SK-N-SH (cell line): ENCODE measurements at regions not wholly inside any gene's neighbourhood (a gene's known extent, or its start where the extent isn't known, plus 50 kb on each side); places are given as distances from the start of the nearest gene placed in this dataset.

Experiments used
- CTCF ChIP-seq: fragments of 200-600 bp; sonication (generic); IDR thresholded peaks from 2 replicates; pipeline ENCODE4 v1.6.1; 2017; ENCODE audit warnings: antibody characterized with exemption, mild to moderate bottlenecking, moderate library complexity
- EP300 ChIP-seq, 2 experiments: IDR thresholded peaks; 2 replicates each; pipeline versions ENCODE4 v1.4.0 to v1.6.1; 2012; ENCODE audit warnings: borderline replicate concordance in 1 of 2, low read depth in 1 of 2, low read length in 1 of 2
- EZH2phosphoT487 ChIP-seq: fragments of 200-600 bp; sonication (generic); IDR thresholded peaks from 2 replicates; pipeline ENCODE4 v1.6.1; 2017; ENCODE audit warnings: low read depth, mixed run types, mild to moderate bottlenecking, antibody characterized with exemption, moderate library complexity, borderline replicate concordance
- FOXJ3 ChIP-seq: sonication (generic); formaldehyde crosslinking; IDR thresholded peaks from 2 replicates; pipeline ENCODE4 v1.5.1; 2020; ENCODE audit warnings: mild to moderate bottlenecking, missing genetic modification reagents
- JUND ChIP-seq: IDR thresholded peaks from 2 replicates; pipeline ENCODE4 v1.4.0; 2012
- MAX ChIP-seq: IDR thresholded peaks from 2 replicates; pipeline ENCODE4 v1.4.0; 2012; ENCODE audit warnings: low read depth
- POLR2AphosphoS5 ChIP-seq: IDR thresholded peaks from 2 replicates; pipeline ENCODE4 v1.6.1; 2012; ENCODE audit warnings: low read depth, low read length
- SIN3A ChIP-seq: IDR thresholded peaks from 2 replicates; pipeline ENCODE4 v1.6.1; 2012; ENCODE audit warnings: low read depth, mild to moderate bottlenecking, low read length, moderate library complexity, borderline replicate concordance
- TAF1 ChIP-seq: IDR thresholded peaks from 2 replicates; pipeline ENCODE4 v1.6.1; 2012; ENCODE audit warnings: low read depth, mild to moderate bottlenecking, low read length, moderate library complexity, borderline replicate concordance
- TF ChIP-seq, protein P1 (sequence below): IDR thresholded peaks from 2 replicates; pipeline ENCODE4 v1.6.1; 2012; ENCODE audit warnings: mild to moderate bottlenecking, low read depth, low read length, moderate library complexity

- no peak for TF ChIP-seq CTCF
- TF ChIP-seq SIN3A = no peak
- no peak for TF ChIP-seq TAF1
- TF ChIP-seq JUND = no peak
- no peak for TF ChIP-seq EP300 (IDR thresholded peaks at IDR 0.05; ENCODE audit: borderline replicate concordance in 1 of 2, low read depth in 1 of 2, low read length in 1 of 2)
- TF ChIP-seq, protein P1, sequence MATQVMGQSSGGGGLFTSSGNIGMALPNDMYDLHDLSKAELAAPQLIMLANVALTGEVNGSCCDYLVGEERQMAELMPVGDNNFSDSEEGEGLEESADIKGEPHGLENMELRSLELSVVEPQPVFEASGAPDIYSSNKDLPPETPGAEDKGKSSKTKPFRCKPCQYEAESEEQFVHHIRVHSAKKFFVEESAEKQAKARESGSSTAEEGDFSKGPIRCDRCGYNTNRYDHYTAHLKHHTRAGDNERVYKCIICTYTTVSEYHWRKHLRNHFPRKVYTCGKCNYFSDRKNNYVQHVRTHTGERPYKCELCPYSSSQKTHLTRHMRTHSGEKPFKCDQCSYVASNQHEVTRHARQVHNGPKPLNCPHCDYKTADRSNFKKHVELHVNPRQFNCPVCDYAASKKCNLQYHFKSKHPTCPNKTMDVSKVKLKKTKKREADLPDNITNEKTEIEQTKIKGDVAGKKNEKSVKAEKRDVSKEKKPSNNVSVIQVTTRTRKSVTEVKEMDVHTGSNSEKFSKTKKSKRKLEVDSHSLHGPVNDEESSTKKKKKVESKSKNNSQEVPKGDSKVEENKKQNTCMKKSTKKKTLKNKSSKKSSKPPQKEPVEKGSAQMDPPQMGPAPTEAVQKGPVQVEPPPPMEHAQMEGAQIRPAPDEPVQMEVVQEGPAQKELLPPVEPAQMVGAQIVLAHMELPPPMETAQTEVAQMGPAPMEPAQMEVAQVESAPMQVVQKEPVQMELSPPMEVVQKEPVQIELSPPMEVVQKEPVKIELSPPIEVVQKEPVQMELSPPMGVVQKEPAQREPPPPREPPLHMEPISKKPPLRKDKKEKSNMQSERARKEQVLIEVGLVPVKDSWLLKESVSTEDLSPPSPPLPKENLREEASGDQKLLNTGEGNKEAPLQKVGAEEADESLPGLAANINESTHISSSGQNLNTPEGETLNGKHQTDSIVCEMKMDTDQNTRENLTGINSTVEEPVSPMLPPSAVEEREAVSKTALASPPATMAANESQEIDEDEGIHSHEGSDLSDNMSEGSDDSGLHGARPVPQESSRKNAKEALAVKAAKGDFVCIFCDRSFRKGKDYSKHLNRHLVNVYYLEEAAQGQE = no peak
- no peak for TF ChIP-seq FOXJ3 (CRISPR knock-in tag)
- TF ChIP-seq EZH2phosphoT487 = no peak
- no peak for TF ChIP-seq MAX
- TF ChIP-seq POLR2AphosphoS5 = no peak
Measured at GRCh38 chr6:139858429-139858828, 484.0 kb upstream of the CITED2 start.
